ENCODE measurements at regions not wholly inside any gene's neighbourhood (a gene's known extent, or its start where the extent isn't known, plus 50 kb on each side); places are given as distances from the start of the nearest gene placed in this dataset.

GRCh38 chr18:56115071-56116015, 523.0 kb downstream of the TXNL1 start:
- DNase-seq: no peak

- no peak for DNase-seq
Measured at GRCh38 chr18:56112984-56113383, 525.0 kb upstream of the TCF4 start.

- no peak for DNase-seq
Measured at GRCh38 chr18:56112013-56112749, 524.2 kb upstream of the TCF4 start.

GRCh38 chr18:56109757-56110156, 521.8 kb upstream of the TCF4 start:
- no peak for DNase-seq

GRCh38 chr18:56108478-56109367, 520.7 kb upstream of the TCF4 start:
- no peak for DNase-seq

- DNase-seq: no peak
Measured at GRCh38 chr18:56107821-56108477, 520.0 kb upstream of the TCF4 start.

GRCh38 chr18:56100090-56100722, 512.2 kb upstream of the TCF4 start:
- no peak for DNase-seq

GRCh38 chr18:56097621-56098020, 509.6 kb upstream of the TCF4 start:
- no peak for DNase-seq

- DNase-seq: no peak
Measured at GRCh38 chr18:56096861-56097260, 508.9 kb upstream of the TCF4 start.

GRCh38 chr18:56089612-56090258, 501.7 kb upstream of the TCF4 start:
- no peak for DNase-seq

- DNase-seq: no peak
Measured at GRCh38 chr18:56086786-56087185, 498.8 kb upstream of the TCF4 start.

GRCh38 chr18:56086176-56086575, 498.2 kb upstream of the TCF4 start:
- DNase-seq: no peak

- no peak for DNase-seq
Measured at GRCh38 chr18:56085551-56085950, 497.6 kb upstream of the TCF4 start.

GRCh38 chr18:56083523-56084287, 495.7 kb upstream of the TCF4 start:
- DNase-seq: peak; percentile 32

GRCh38 chr18:56083097-56083521, 495.1 kb upstream of the TCF4 start:
- DNase-seq: peak; percentile 42

GRCh38 chr18:56076723-56077122, 488.7 kb upstream of the TCF4 start:
- DNase-seq: no peak

GRCh38 chr18:56068701-56069100, 480.7 kb upstream of the TCF4 start:
- no peak for DNase-seq

- DNase-seq: no peak
Measured at GRCh38 chr18:56067969-56068671, 480.1 kb upstream of the TCF4 start.

- DNase-seq: no peak
Measured at GRCh38 chr18:56067214-56067894, 479.4 kb upstream of the TCF4 start.

Data from NCI-H1694 treated with DMSO at 0.1 percent for 48 hours (cell line).